Fibroblast of skin of back (primary cell): ENCODE measurements at regions not wholly inside any gene's neighbourhood (a gene's known extent, or its start where the extent isn't known, plus 50 kb on each side); places are given as distances from the start of the nearest gene placed in this dataset.

ENCODE experiments used
- DNase-seq: peaks from one replicate; pipeline ENCODE4 v3.0.0-alpha.2; 2013

- no peak for DNase-seq
Measured at GRCh38 chr9:129253803-129254381, 75.8 kb upstream of the IER5L start.

GRCh38 chr9:129252937-129253802, 75.1 kb upstream of the IER5L start:
- no peak for DNase-seq

- DNase-seq, result peak; percentile 31
Measured at GRCh38 chr9:129250786-129251185, 72.7 kb upstream of the IER5L start.

- DNase-seq, result no peak
Measured at GRCh38 chr9:129247285-129248153, 69.5 kb upstream of the IER5L start.

- peak; percentile 55 for DNase-seq
Measured at GRCh38 chr9:129245276-129245675, 67.2 kb upstream of the IER5L start.

GRCh38 chr9:129242971-129243561, 65.0 kb upstream of the IER5L start:
- DNase-seq, result no peak

- DNase-seq, result no peak
Measured at GRCh38 chr9:129242191-129242941, 64.3 kb upstream of the IER5L start.

- no peak for DNase-seq
Measured at GRCh38 chr9:129241725-129242124, 63.7 kb upstream of the IER5L start.

- no peak for DNase-seq
Measured at GRCh38 chr9:129240581-129241211, 62.6 kb upstream of the IER5L start.

GRCh38 chr9:129239946-129240490, 62.0 kb upstream of the IER5L start:
- DNase-seq, result no peak

- DNase-seq, result no peak
Measured at GRCh38 chr9:129237803-129238202, 59.7 kb upstream of the IER5L start.

GRCh38 chr9:129237164-129237611, 59.1 kb upstream of the IER5L start:
- peak; percentile 65 for DNase-seq

- no peak for DNase-seq
Measured at GRCh38 chr9:129236441-129237145, 58.5 kb upstream of the IER5L start.

GRCh38 chr9:129235931-129236331, 57.9 kb upstream of the IER5L start:
- no peak for DNase-seq

GRCh38 chr9:129235041-129235930, 57.2 kb upstream of the IER5L start:
- DNase-seq, result no peak

- DNase-seq, result no peak
Measured at GRCh38 chr9:129234491-129234890, 56.4 kb upstream of the IER5L start.

GRCh38 chr9:129232839-129233591, 55.0 kb upstream of the IER5L start:
- DNase-seq, result no peak

- no peak for DNase-seq
Measured at GRCh38 chr9:129231759-129232158, 53.7 kb upstream of the IER5L start.
